ENCODE measurements at regions not wholly inside any gene's neighbourhood (a gene's known extent, or its start where the extent isn't known, plus 50 kb on each side); places are given as distances from the start of the nearest gene placed in this dataset.
A peak's percentile ranks its signal among the peaks of the same experiment; 100 is the strongest.

DNA sequence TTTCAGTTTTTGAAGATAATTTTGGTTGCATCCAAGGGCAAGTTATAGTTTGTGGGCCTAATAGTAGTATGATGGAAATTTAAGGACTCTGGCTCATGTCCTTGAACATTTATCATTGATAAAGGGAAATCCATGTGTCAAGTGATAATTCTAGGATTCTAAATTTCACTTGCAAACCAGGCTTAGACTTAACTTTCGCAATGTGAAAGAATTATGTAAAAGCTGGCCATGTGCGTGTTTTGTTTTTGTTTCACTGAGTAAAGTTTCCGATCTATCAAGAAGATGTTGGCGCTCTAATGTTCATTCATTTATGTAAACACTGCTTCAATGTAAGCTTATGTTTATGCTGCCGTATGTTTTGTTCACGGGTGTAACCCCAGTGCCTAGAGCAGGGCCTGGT lies 302.0 kb downstream of the SOX4 start:
- no peak for DNase-seq

DNA sequence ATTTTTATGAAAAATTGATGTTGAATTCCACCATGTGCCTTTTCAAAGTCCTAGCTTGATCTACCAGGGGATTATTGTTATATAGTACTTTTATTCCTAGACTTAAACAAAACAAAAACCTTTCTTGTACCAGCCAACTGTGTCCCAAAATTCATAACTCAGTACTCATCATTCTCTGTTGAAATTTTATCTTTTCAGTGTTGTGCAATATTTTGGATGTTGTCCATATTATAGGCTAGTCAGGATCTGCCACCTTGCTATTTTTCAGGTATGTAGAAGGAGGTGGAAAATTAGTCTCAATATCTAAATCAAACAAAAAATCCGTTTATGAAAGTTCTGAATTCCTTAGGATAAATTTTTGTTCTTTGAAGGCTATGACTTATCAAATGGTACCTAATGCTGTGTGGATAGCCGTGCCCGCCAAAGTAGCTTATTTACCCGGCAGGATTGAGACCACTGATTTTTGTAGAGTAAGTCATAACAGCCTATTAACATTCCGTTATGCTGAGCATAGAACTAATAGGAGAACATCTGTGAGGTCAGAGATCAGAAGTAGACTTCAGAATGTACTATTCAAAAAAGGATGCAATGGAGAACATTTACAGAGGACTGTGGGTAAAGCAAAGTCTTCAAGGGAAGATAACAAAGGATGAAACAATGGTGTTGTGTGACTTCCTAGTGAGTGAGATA lies 304.7 kb downstream of the SOX4 start:
- DNase-seq = no peak

DNA sequence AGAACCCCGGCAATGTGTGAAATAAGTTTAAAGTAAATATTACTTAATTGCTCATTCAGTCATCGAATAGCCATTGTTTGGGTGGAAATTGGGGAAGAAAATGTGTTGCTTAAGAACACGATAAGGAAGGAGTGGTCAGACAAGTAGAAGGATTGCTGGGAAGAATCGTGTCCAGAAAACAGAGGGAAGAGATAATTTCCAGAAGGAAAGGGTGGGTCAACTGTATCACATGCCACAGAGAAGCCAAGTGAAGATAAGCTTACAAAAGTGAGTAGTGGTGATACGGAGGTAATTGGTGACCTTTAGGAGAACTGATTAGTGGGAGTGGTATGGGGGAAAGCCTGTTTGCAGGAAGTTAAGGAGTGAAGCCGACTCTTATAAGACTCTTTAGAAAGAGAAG lies 306.2 kb downstream of the SOX4 start:
- DNase-seq = no peak

DNA sequence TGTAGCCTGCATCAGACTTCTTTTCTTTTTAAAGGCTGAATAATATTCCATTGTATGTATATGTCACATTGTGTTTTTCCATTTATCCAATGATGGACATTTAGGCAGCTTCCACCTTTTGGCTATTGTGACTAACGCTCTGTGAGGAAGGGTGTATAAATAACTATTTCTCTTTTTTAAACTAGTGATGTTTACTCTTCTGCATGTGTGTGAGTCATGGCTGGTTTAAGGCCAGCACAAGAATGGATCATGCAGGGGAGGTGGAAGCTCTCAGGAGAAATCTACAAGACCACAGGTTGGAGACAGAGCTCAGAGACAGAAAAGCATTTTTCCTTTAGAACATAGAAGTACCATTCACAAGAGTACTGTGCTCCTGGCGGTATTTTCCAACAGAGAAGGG lies 307.2 kb downstream of the SOX4 start:
- DNase-seq = no peak

DNA sequence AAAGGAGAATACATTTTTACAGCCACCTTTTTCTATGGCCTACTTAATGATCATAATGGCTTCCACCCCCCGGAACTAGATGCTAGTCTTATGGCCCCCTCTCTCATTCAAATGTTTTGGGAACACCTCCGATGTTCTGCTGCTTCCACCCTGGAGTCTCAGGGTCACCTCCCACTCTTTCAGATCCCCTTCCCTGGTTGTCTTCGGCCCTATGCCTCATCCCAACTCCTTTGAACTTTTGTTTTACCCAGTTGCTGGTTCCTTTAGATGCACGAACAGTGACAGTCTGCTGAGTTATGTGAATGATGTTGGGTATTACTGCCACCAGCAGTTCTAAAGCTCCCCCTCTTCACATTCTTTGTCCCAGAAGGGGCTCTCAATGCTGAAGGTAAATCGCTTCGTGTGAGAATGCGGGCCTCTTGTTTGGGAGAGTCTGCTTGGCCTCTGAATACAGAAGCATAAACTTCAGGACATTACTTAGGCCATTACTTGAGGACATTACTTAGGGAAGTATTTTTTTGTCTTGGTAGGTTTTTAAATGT lies 309.1 kb downstream of the SOX4 start:
- no peak for DNase-seq

DNA sequence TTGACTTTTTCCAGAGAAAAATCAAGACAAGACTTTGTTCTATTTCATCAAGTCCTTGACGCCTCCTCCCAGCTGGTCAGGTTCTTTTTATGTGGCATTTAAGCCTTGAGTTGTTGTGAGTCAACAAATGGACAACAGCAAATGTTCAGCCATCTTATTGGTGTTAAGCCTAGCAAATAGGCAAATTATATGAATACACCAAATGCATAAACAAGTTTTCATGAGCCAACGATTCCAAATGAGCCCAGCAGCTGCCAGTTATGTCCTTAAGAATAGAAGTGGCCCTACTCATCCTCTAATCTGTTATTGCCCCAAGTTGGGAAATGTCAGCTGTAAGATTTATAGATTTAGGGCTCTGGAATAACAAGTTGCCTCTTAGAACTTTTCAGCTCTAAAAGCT lies 312.0 kb downstream of the SOX4 start:
- DNase-seq = no peak

DNA sequence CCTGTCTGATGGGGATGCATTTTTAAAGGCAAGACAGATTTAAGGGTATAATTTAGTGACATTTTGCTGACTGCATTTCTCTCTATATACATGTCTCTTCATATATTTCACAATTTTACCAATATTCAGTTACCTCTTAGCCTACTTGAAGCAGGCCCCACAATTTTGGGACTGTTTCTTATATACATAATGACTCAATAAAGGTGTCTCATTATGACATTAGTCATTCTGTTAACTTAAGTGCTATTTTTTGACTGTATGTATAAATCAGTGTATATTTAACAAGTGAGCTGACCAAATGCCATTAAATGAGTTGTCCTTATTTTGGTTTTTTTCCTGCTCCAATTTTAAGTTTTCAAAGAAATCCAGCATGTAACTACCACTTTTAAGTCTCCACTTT lies 313.3 kb downstream of the SOX4 start:
- no peak for DNase-seq

DNA sequence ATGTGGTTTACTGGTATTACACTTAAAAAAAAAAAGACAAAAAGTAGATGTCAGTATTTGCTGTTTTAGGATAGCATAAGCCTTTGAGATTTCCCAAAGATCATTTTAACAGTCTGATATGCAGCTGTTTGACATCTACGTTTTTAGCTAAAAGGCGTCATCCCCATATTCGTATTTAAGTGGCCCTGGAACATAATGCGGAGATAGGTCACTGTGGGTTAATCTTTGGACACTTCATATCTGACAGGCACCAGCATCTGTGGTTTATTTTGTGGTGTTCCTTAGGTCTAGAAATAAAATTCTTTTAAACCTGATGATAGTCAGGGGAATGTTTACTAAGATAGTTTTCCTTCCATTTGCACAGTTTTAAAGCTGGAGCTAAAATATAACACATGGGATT lies 313.7 kb downstream of the SOX4 start:
- DNase-seq = no peak

DNA sequence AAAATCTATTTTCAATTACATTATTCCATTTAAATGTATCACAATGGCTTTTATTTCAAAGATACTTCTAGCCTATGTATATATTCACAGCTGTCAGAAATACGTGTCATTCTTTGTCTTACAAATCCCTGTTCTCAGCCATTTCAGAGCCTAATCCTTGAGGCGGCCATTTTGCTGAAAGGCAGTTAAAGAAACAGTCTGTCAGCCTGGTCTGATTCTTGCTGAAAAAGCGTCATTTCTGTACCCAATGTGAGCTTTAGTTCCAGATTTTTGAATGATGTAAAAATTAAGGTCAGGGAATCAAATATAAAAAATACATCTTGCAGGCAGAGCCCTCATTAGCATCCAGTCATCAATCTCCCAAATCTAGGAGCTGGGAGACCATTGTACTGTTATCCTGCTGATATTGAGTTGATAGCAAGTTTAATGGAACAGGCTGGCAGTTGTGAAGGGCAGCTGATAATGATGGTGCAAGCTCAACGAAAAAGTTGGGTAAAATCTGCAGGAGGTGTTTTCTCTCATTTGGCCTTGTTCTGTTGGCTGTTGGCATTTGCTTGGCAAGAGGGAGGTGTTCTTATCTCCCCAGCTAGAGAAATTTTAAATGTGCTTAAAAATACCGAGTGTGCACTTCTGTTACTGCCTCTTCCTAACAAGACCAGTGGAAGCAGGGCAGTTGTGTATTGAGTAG lies 314.8 kb downstream of the SOX4 start:
- no peak for DNase-seq

DNA sequence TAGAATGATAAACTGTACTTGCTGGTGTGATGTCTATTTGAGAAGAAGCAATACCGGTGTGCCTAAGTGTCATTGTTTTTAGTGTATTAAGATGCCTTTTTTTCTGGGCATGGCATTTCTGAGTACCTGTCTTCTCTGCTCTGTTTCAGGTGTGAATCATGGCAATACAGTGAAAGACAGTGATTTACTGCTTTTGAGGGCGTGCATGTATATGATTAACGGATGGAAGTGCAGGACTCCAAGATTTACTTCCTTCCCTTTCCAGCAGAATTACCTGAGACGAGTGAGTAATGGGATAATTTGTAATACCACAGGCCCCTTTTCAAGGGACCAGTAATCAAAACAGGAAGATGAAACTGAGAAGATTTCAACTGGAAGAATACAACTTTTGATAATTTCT lies 315.8 kb downstream of the SOX4 start:
- no peak for DNase-seq

DNA sequence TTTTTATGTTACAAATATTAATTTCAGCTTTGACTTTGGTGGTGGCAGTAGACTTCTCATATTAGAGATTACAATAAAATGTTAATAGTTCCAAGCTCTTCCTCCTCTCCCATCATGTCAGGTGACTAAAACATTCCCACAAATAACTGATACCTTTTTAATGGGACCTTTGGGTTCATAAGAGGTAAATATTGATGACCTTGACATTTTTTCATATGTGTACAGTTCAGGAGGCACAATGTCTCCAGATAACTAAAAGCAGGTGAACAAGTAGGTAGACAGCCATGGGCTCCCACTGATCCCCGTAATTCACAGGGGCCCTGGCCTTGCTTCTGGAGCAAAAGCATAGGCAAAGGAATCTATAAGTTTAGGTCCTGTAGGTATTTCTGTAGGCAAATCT lies 317.7 kb downstream of the SOX4 start:
- DNase-seq = no peak

DNA sequence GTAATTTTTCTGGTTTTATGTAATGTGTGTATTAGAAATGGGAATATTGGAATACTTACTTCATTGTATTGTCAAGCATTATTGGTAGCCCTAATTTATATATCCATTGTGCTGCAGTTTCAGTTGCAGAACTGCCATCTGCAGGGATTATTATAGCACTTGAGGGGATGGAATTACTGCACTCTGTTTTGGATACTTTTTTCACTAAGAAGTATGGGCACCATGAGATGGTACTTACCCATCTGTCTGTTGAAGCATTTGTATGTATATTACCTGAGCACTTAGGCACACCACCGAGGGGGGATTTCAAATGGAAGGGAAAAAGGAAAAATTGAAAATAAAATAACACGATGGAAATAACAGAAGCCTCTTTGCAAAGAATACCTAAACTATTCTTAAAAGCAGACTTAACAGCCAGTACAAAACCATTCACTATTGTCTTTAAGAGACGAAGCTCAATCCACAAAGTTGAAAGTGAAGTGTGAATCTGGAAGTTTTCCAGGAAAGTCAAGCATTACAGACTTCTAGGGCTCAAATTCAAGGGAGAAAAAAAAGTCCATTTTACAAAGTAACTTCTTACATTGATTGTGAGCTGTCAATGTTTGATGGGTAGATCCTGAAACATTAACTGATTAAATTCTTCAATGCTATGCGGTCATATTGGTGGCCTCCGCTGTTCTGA lies 318.7 kb downstream of the SOX4 start:
- no peak for DNase-seq

DNA sequence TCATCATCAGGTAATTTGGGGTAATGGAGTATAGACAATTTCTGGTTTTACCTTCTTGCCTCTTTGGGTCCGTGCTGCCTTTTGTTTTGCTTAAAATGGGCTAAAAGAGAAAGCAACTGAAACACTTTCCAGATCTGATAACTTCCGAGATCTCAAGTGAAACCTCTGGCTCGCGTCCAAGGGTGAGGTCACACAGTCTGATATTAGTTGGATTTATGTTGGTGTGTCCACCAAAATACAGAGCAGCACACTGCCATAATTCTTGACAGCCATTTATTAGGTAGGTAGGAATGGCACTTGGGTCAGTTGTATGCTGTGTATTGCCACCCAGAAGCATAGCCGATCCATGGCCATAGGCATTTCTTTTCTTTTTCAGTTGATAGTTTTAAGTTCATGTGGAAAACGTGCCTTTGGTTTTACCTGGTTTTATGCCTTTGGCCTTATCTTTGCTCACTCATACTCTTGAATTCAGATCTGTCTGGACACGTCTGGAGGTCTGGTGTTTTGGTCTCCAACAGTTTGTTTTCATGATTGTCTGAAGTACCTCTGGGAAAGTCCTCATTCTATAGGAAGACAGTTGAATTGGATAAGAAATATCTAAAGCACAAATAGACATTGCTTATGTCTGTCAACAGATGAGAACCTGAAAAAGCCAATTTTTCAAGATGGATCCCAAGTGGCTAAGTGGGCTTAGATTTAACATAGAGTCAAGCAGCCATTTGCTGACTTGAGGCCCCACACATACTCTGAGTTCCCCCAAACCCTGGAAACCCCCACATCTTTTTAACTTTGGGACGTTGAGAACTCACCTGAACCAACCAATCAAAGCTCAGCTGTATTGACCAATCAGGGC lies 320.8 kb downstream of the SOX4 start:
- DNase-seq = peak; percentile 40 to 70

DNA sequence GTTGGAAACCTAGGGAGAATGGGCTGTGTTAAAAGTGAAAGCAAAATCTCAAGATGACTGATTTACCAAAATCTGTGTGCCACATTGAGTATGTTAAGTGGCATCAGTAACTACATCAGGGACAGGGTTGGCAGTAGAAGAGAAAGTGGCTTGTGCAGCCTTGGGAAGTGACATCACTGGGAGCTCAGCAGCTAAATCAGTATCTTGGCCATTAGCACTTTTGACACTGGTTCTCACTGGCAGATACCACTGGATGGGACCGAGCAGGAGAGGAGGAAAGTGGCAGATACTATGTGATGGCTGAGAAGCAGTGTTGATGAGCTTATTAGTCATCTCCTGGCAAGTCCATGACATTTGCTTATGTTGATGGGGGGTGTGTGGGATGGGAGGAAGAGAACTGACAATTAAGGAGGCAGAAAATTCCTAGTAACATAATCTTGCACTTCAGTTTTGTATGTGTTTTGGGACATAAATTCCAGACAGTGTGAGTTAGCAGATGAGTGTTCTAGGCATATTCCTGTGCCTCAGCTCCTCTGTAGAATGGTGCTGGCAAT lies 322.2 kb downstream of the SOX4 start:
- DNase-seq = no peak

DNA sequence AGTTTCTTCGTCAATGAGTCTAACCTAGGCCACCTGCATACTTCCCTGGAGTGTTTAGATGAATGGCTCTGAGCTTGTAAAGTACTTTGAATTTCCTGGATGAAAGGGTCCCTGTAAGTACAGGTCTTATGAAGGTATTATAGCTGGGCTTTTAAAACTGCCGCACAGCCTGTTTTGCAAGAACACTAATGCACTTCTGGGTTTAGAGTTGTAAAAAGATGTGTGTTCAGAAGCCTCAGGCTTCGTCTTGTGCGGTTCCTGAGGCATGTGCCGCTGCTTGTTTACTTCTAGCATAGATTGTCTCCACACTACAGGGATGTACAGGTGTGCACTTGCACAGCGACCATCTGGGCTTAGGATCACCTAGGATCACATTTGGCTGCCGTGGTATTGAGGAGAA lies 324.5 kb downstream of the SOX4 start:
- no peak for DNase-seq

DNA sequence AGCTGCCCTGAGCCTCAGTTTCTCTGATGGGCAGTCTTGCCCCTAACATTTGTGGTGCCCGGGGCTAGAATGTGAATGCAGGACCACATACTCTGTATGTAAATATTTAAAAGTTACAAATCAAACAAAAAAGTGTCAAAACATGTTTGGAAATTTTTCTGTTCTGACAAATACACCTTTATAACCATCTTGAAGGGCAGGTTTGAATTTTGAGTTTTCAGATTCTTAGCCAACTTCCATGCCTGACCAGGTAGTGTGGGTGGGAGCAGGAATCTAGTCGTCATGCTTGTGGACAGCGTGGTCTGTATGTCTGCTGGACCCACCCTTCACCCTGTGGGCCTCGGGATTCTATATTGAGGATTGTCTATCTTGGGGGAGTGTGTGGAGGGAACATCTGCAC lies 325.1 kb downstream of the SOX4 start:
- no peak for DNase-seq

DNA sequence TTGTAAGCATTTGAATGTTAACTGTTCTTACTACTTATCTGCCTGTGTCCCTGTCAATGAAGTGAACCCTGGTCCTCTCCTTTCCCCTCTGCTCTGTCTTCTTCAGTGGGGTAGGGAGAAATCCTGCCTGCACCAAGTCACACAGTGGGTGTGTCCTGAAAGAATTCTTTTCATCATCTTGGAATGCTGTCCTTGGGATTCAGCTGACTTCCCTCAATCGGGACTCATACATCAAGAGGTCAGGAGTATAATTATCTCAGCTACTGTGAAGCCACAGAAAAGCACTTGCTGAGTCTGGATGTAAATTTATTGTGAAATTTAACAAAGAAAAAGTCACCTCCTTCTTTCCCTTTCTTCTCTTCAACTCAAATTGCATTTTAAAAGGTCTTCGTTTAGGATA lies 328.5 kb downstream of the SOX4 start:
- DNase-seq = no peak

DNA sequence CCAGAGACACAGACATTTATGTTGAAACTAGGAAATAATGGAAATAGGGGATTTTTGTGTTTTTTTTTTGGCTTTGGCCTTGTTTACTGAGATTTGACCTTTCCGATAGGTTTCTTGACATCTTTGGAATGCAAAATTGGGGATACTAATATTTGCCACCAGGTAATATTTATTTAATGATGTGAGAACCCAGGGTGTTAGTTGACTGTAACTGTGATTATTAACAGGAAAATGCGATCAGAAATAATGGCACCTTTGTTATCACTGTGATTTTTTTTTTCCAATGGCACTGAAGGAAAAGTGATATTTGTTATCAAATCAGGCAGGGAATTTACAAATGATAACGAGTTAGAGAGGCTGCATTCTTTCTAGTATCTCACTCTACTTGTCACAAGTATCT lies 330.5 kb downstream of the SOX4 start:
- DNase-seq = no peak

DNA sequence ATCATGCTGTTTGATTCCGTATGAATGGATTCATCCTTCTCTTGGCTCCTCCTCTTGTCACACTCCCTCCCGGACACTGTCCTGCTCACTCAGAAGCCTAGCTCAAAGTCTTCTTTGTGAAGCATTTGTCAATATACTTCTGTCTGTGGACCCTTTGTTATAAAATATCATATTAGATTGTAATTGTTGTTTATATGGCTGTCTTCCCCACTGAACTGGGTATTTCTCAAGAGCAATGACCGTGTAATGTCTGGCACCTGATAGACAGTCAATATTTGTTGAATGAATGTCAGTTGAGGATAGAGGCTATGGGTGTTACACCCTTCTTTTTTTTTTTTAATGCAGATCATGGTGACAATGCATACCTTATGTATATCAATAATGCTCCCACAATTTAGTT lies 335.3 kb downstream of the SOX4 start:
- DNase-seq = no peak

DNA sequence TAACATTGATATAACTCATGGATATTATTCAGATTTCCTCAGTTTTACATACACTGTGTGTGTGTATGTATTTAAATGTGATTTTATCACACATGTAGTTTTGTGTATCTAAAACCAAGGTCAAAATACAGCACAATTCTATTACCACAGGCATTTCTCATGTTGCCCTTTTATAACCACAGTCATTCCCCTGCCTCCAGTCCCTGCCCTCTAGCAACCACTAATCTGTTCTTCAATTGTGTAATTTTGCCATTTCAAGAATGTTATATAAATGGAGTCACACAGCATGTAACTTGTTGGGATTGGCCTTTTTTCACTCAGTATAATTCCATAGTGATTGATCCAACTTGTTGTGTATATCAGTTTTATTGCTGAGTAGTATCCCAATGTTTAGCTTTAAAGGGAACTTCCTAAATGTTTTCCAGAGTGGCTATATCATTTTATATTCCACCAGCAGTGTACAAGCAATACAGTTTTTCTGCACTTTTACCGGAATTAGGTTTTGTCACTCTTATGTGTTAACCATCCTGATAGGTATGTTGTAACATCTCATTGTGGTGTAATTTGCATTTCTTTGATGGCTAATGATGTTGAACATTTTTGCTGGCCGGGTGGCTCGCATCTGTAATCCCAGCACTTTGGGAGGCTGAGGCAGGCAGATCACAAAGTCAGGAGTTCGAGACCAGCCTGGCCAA lies 338.2 kb downstream of the SOX4 start:
- DNase-seq = no peak

DNA sequence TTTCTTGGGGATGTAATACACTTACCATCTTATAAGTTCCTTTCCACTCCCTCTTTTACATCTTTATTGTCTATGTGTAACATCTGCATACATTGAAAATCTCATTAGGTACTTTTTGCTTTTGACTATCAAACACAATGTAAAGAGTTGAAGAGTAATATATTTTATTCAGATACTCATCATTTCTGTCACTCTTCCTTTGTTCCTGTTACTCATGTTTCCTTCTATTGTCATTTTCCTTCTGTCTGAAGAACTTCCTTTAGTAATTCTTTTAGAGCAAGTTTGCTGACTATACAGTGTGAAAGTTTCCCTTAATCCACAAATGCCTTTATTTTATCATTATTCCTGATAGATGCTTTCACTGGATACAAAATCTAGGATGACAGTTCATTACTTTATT lies 339.8 kb downstream of the SOX4 start:
- DNase-seq = no peak

DNA sequence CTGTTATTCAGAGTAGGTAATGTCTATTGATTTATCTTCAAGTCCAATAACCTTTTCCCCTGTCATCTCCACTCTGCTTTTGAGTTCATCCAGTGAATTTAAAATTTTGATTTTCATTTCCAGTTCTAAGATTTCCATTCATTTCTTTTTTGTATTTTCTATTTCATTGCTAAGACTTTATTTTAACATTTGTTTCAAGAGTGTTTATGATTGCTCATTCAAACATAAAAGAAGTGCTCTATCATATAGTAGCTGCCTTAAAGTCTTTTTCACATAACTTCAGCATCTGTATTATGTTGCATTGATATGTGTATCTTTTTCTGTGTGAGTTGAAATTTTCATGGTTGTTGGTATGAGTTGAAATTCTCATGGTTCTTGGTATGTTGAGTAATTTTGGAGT lies 341.6 kb downstream of the SOX4 start:
- no peak for DNase-seq
